Suprapubic skin (tissue), 4 donors: ENCODE measurements at regions not wholly inside any gene's neighbourhood (a gene's known extent, or its start where the extent isn't known, plus 50 kb on each side); places are given as distances from the start of the nearest gene placed in this dataset.
"Not testable (repeated sequence)": the region's sequence is repeated elsewhere in the genome, so short reads cannot be mapped to it uniquely, and the experiment has no call there.

ENCODE experiments used
- DNase-seq, 2 donors: peaks; one replicate each; pipeline ENCODE4 v3.0.0-alpha.2; 2019; ENCODE audit warnings: low spot score in 2 of 2
- H3K27ac ChIP-seq: fragments of 200-600 bp; sonication (generic); one replicate; pipeline ENCODE4 v1.5.1; 2019
- H3K27me3 ChIP-seq: fragments of 200-600 bp; sonication (generic); one replicate; pipeline ENCODE4 v1.5.1; 2019
- H3K36me3 ChIP-seq: fragments of 200-600 bp; sonication (generic); one replicate; pipeline ENCODE4 v1.5.1; 2019
- H3K4me1 ChIP-seq: fragments of 200-600 bp; sonication (generic); one replicate; pipeline ENCODE4 v1.5.1; 2019
- H3K4me3 ChIP-seq: fragments of 200-600 bp; sonication (generic); one replicate; pipeline ENCODE4 v1.5.1; 2019; ENCODE audit warnings: mild to moderate bottlenecking
- H3K9me3 ChIP-seq: fragments of 200-600 bp; sonication (generic); one replicate; pipeline ENCODE4 v1.5.1; 2019
- CTCF ChIP-seq, 2 donors: fragments of 200-600 bp in 1 of 2; fragments of 450-650 bp in 1 of 2; sonication (generic) in 1 of 2; IDR thresholded peaks; one replicate each; pipeline ENCODE4 v1.5.1; 2016 to 2019; ENCODE audit warnings: antibody characterized with exemption in 2 of 2, mild to moderate bottlenecking in 1 of 2, moderate library complexity in 1 of 2
- EP300 ChIP-seq: sonication (generic); formaldehyde crosslinking; IDR thresholded peaks from one replicate; pipeline ENCODE4 v1.6.1; 2017; ENCODE audit warnings: antibody characterized with exemption
- POLR2A ChIP-seq, 2 donors: fragments of 450-650 bp; IDR thresholded peaks; one replicate each; pipeline ENCODE4 v1.6.1; 2017; ENCODE audit warnings: antibody characterized with exemption in 2 of 2, mild to moderate bottlenecking in 2 of 2, moderate library complexity in 2 of 2
- POLR2AphosphoS5 ChIP-seq, 3 donors: sonication (generic); formaldehyde crosslinking; IDR thresholded peaks; one replicate each; pipeline ENCODE4 v1.6.1; 2017; ENCODE audit warnings: antibody characterized with exemption in 3 of 3
- WGBS: methylation state at CpG from one replicate; pipeline ENCODE4 v1.1.5; 2018; 5-methylcytosine and 5-hydroxymethylcytosine counted together

- Histone ChIP-seq H3K9me3 (peaks cover 3% of the 10 kb centered on the region), H3K27ac (no peak overlapping the region), H3K27me3 (no peaks in the 10 kb centered on the region), H3K4me3 (no peak overlapping the region), H3K36me3 (no peaks in the 10 kb centered on the region), H3K4me1 (no peaks in the 10 kb centered on the region)
- DNase-seq, result no peak
- TF ChIP-seq CTCF (IDR thresholded peaks at IDR 0.05) (no peak), POLR2A (IDR thresholded peaks at IDR 0.05) (no peak), EP300 (no peak), POLR2AphosphoS5 (IDR thresholded peaks at IDR 0.05) (no peak)
These were observed 558.9 kb upstream of the MBL2 start for GRCh38 chr10:53331460-53331859.

DNA sequence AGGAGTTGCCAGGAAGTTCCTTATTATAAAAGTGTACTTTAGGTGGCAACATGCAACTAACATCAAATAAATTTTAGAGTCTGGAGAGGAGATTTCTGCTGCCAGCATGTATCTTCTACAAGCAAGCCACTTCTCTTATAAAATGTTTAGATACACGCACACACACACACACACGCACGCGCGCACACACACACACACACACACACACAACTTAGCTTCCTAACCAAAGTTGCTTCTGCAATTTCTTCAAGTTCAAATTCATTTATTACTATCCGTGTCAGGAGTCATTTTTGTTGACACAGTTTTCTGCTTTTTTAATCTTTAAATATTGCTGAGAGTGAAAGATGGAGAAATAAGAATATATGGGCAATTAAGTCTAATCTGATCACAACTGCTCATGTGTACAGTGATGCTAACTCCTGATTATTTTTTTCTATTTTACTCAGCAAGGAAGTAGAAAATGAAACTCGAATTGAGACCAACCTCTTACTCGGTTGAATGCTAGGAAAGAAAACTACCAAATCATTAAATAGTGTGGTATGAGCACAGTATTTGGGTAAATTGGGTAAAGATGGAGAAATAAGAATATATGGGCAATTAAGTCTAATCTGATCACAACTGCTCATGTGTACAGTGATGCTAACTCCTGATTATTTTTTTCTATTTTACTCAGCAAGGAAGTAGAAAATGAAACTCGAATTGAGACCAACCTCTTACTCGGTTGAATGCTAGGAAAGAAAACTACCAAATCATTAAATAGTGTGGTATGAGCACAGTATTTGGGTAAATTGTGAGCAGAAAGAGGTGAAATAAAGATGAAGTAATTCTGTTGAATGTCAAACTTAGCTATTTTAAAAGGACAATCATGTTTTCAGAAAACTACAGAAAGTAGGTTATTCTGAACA is 554.1 kb upstream of the MBL2 start:
- not testable (repeated sequence) for H3K36me3 ChIP-seq, H3K9me3 ChIP-seq, H3K4me1 ChIP-seq, DNase-seq, H3K4me3 ChIP-seq, H3K27me3 ChIP-seq, H3K27ac ChIP-seq
- WGBS, result 65% methylated on average over 10 of the region's 10 CpGs

DNA sequence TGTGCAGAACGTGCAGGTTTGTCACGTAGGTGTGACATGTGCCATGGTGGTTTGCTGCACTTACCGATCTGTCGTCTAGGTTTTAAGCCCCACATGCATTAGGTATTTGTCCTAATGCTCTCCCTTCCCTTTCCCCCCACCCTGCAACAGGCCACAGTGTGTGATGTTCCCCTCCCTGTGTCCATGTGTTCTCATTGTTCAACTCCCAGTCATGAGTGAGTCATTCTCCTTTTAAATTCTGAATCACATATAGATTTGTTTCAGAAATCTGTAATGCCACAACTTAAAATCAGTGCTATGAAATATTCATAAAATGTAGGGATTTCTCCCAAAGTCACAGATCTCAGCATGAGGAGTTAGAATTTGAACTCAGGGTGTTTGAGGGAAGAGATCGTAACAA is 552.5 kb upstream of the MBL2 start:
- H3K4me1 ChIP-seq, result no peaks in the 10 kb centered on the region
- no peaks in the 10 kb centered on the region for H3K27me3 ChIP-seq
- no peak overlapping the region for H3K27ac ChIP-seq
- no peaks in the 10 kb centered on the region for H3K9me3 ChIP-seq
- no peak for TF ChIP-seq POLR2AphosphoS5 (IDR thresholded peaks at IDR 0.05)
- TF ChIP-seq POLR2A (IDR thresholded peaks at IDR 0.05), result no peak
- TF ChIP-seq EP300, result no peak
- no peak for TF ChIP-seq CTCF (IDR thresholded peaks at IDR 0.05)
- DNase-seq, result no peak
- no peak overlapping the region for H3K4me3 ChIP-seq
- no peaks in the 10 kb centered on the region for H3K36me3 ChIP-seq
- WGBS, result 85% methylated on average over 5 of the region's 5 CpGs

DNA sequence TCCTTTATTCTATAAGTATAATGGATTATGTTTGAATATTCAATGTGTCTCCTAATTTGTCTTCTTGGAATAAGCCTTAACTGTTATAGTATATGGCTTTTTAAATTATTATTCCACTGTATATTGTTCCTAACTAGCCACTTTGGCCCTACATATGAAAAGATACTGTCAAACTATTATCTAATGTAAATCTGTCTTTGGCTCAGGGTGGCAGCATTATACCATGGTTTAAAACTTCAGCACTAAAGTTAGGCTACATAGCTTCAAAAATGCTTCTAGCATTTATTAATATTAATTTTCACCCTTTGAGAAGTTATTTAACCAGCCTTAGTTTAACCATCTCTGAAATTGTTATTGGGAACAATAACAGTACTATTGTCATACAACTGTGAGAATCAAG is 543.1 kb upstream of the MBL2 start:
- TF ChIP-seq POLR2A (IDR thresholded peaks at IDR 0.05) (no peak), EP300 (no peak), CTCF (IDR thresholded peaks at IDR 0.05) (no peak), POLR2AphosphoS5 (IDR thresholded peaks at IDR 0.05) (no peak)
- no peak overlapping the region for H3K27ac ChIP-seq
- H3K4me1 ChIP-seq, result no peaks in the 10 kb centered on the region
- DNase-seq, result no peak
- H3K27me3 ChIP-seq, result no peaks in the 10 kb centered on the region
- H3K9me3 ChIP-seq, result no peaks in the 10 kb centered on the region
- no peaks in the 10 kb centered on the region for H3K36me3 ChIP-seq
- no peak overlapping the region for H3K4me3 ChIP-seq

- H3K36me3 ChIP-seq, result no peaks in the 10 kb centered on the region
- H3K4me3 ChIP-seq, result no peak overlapping the region
- no peak for TF ChIP-seq EP300
- no peak for TF ChIP-seq CTCF (IDR thresholded peaks at IDR 0.05)
- TF ChIP-seq POLR2A (IDR thresholded peaks at IDR 0.05), result no peak
- TF ChIP-seq POLR2AphosphoS5 (IDR thresholded peaks at IDR 0.05), result no peak
- H3K27me3 ChIP-seq, result no peaks in the 10 kb centered on the region
- no peaks in the 10 kb centered on the region for H3K9me3 ChIP-seq
- DNase-seq, result no peak
- no peaks in the 10 kb centered on the region for H3K4me1 ChIP-seq
- H3K27ac ChIP-seq, result no peak overlapping the region
- WGBS, result 44% methylated on average over 1 of the region's 1 CpG
These were observed 542.3 kb upstream of the MBL2 start for GRCh38 chr10:53314876-53315275.

DNA sequence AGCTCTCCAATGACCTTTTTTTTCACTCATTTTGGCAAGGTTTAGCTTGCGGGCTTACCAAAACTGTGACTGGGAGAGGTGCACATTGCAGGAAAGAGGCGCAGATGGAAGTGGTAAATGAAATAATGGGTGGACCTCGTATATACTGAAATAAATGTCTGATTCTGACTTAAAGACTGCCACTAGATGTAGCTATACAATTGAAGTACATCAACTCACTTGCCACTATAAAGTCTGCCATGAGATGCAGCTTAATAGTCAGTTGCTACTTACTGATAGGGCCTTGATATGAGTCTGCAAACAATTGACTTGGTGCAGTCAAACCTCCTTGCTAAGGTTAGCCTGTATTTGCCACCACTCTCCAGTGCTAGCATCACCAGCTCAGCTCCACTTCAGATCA is 525.9 kb upstream of the MBL2 start:
- Histone ChIP-seq H3K4me1 (no peaks in the 10 kb centered on the region), H3K9me3 (peaks cover 3% of the 10 kb centered on the region), H3K36me3 (no peaks in the 10 kb centered on the region), H3K27ac (no peak overlapping the region), H3K27me3 (no peaks in the 10 kb centered on the region), H3K4me3 (no peak overlapping the region)
- no peak for DNase-seq
- 83% methylated on average over 3 of the region's 3 CpGs for WGBS
- TF ChIP-seq EP300 (no peak), POLR2A (IDR thresholded peaks at IDR 0.05) (no peak), POLR2AphosphoS5 (IDR thresholded peaks at IDR 0.05) (no peak), CTCF (IDR thresholded peaks at IDR 0.05) (no peak)
